Testis (tissue), 2 donors: ENCODE measurements at regions not wholly inside any gene's neighbourhood (a gene's known extent, or its start where the extent isn't known, plus 50 kb on each side); places are given as distances from the start of the nearest gene placed in this dataset.

Source experiments
- CTCF ChIP-seq, 3 experiments: fragments of 450-650 bp in 2 of 3; fragments of 200-600 bp in 1 of 3; sonication (generic) in 1 of 3; IDR thresholded peaks; one replicate each; pipeline ENCODE4 v1.5.1; 2016 to 2019; ENCODE audit warnings: antibody characterized with exemption in 3 of 3, mild to moderate bottlenecking in 2 of 3, moderate library complexity in 1 of 3
- POLR2A ChIP-seq: fragments of 450-650 bp; IDR thresholded peaks from one replicate; pipeline ENCODE4 v1.6.1; 2017; ENCODE audit warnings: antibody characterized with exemption, mild to moderate bottlenecking, moderate library complexity

DNA sequence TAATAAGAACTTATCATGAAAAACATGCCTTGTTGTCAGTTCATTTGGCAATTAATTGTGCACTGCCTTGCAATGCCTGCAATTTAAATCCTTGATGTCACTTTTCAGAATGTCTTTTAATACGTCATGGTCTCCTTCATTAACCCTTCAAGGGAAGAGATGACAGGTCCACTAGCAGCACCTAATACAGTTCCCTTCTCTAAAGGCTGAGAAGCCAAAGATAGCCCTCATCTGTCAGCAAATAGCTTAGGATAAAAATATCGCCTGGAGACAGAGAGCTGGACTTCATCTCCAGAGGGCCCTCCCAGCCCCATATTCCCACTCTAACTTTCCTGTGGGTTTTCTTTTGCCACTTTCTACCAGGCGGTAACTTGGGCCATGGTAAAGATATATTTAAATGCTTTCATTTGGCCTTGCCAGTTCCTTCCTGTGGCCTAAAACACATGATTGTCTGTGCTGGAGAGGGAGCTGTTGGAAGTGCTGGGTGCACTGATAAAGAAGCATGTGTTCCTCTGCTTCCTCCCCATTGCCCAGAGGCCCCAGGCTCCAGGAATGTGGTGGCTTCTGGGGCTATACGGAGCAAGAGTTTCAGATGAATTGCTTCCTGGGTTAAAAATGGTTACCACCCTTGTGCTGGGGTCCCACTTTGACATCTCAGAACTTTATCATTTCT lies 76.3 kb upstream of the UMPS start:
- TF ChIP-seq CTCF (IDR thresholded peaks at IDR 0.05) (no peak), POLR2A (no peak)
